GM18870 (cell line): ENCODE measurements at regions not wholly inside any gene's neighbourhood (a gene's known extent, or its start where the extent isn't known, plus 50 kb on each side); places are given as distances from the start of the nearest gene placed in this dataset.
"Not testable (repeated sequence)": the region's sequence is repeated elsewhere in the genome, so short reads cannot be mapped to it uniquely, and the experiment has no call there.

Experiments
- ATAC-seq: cut with Tn5 transposase; IDR thresholded peaks from one replicate; pipeline ENCODE4 v1.9.1; 2021; ENCODE audit warnings: moderate library complexity; ENCODE audit not compliant: unreplicated experiment

GRCh38 chr22:49660321-49660720 is 167.4 kb downstream of the BRD1 start:
- ATAC-seq: no peak

- no peak for ATAC-seq
Measured at GRCh38 chr22:49659924-49660315, 167.8 kb downstream of the BRD1 start.

GRCh38 chr22:49659281-49659923 is 168.3 kb downstream of the BRD1 start:
- no peak for ATAC-seq

GRCh38 chr22:49658902-49659280 is 168.8 kb downstream of the BRD1 start:
- ATAC-seq: no peak

GRCh38 chr22:49657974-49658590 is 169.6 kb downstream of the BRD1 start:
- no peak for ATAC-seq

GRCh38 chr22:49657275-49657973 is 170.2 kb downstream of the BRD1 start:
- ATAC-seq: no peak

GRCh38 chr22:49656883-49657274 is 170.8 kb downstream of the BRD1 start:
- ATAC-seq: not testable (repeated sequence)

- no peak for ATAC-seq
Measured at GRCh38 chr22:49656291-49656851, 171.3 kb downstream of the BRD1 start.

GRCh38 chr22:49655168-49655812 is 172.4 kb downstream of the BRD1 start:
- no peak for ATAC-seq

GRCh38 chr22:49650336-49651241 is 177.1 kb downstream of the BRD1 start:
- no peak for ATAC-seq

GRCh38 chr22:49649166-49650068 is 178.3 kb downstream of the BRD1 start:
- ATAC-seq: no peak

- ATAC-seq: no peak
Measured at GRCh38 chr22:49648053-49648452, 179.6 kb downstream of the BRD1 start.

- no peak for ATAC-seq
Measured at GRCh38 chr22:49647627-49648026, 180.0 kb downstream of the BRD1 start.

- ATAC-seq: no peak
Measured at GRCh38 chr22:49646876-49647275, 180.8 kb downstream of the BRD1 start.

GRCh38 chr22:49645791-49646550 is 181.7 kb downstream of the BRD1 start:
- no peak for ATAC-seq

- ATAC-seq: no peak
Measured at GRCh38 chr22:49645257-49645656, 182.4 kb downstream of the BRD1 start.

- no peak for ATAC-seq
Measured at GRCh38 chr22:49643998-49644397, 183.7 kb downstream of the BRD1 start.

- ATAC-seq: no peak
Measured at GRCh38 chr22:49643466-49643865, 184.2 kb downstream of the BRD1 start.

GRCh38 chr22:49642741-49643140 is 184.9 kb downstream of the BRD1 start:
- no peak for ATAC-seq
